Left lung (tissue), 4 donors: ENCODE measurements at regions not wholly inside any gene's neighbourhood (a gene's known extent, or its start where the extent isn't known, plus 50 kb on each side); places are given as distances from the start of the nearest gene placed in this dataset.

Experiments used
- ATAC-seq: fragments of 200-7000 bp; cut with Tn5 transposase; one replicate; pipeline ENCODE4 v1.9.1; 2020; ENCODE audit warnings: moderate library complexity
- DNase-seq, 4 donors: peaks; one replicate each; pipeline ENCODE4 v3.0.0-alpha.2; 2013 to 2020
- H3K27ac ChIP-seq, 2 donors: fragments of 200-600 bp; sonication (generic) in 1 of 2; one replicate each; pipeline versions ENCODE4 v1.5.0 to v1.8.0; 2020 to 2021
- H3K27me3 ChIP-seq, 2 donors: fragments of 200-600 bp; sonication (generic) in 1 of 2; one replicate each; pipeline versions ENCODE4 v1.5.0 to v1.8.0; 2020 to 2021
- H3K36me3 ChIP-seq, 2 donors: fragments of 200-600 bp; sonication (generic) in 1 of 2; one replicate each; pipeline versions ENCODE4 v1.5.0 to v1.8.0; 2020 to 2021
- H3K4me1 ChIP-seq, 2 donors: fragments of 200-600 bp; one replicate each; pipeline ENCODE4 v1.8.0; 2021
- H3K4me3 ChIP-seq, 2 donors: fragments of 200-600 bp; sonication (generic) in 1 of 2; one replicate each; pipeline versions ENCODE4 v1.5.0 to v1.8.0; 2020 to 2021; ENCODE audit warnings: mild to moderate bottlenecking in 1 of 2
- H3K9me3 ChIP-seq, 2 donors: fragments of 200-600 bp; sonication (generic) in 1 of 2; one replicate each; pipeline versions ENCODE4 v1.5.0 to v1.8.0; 2020 to 2021
- CTCF ChIP-seq, 2 donors: fragments of 200-600 bp; sonication (generic) in 1 of 2; IDR thresholded peaks; one replicate each; pipeline versions ENCODE4 v1.5.0 to v1.8.0; 2021; ENCODE audit warnings: antibody characterized with exemption in 2 of 2
- intact Hi-C, 2 donors: fragments of 100-400 bp; cut with DNase I; formaldehyde crosslinking; loops; one replicate each; pipeline versions ENCODE4 v1.11.2 to v1.14.2; 2022
- donor health status: DM: no; HTN: yes; CAD: no.
- donor health status: DM: no; HTN: no; CAD: no.

GRCh38 chr1:232894436-232894835 is 56.0 kb upstream of the NTPCR start:
- Histone ChIP-seq H3K4me3 (no peak overlapping the region), H3K9me3 (no peaks in the 10 kb centered on the region), H3K27me3 (no peaks in the 10 kb centered on the region), H3K27ac (no peak overlapping the region), H3K36me3 (no peaks in the 10 kb centered on the region), H3K4me1 (no peaks in the 10 kb centered on the region)
- intact Hi-C loops, result no loop called here
- TF ChIP-seq CTCF (IDR thresholded peaks at IDR 0.05), result no peak
- ATAC-seq (no peak), DNase-seq (no peak)

GRCh38 chr1:232897949-232898465 is 52.4 kb upstream of the NTPCR start:
- Histone ChIP-seq H3K27ac (no peak overlapping the region), H3K27me3 (no peaks in the 10 kb centered on the region), H3K9me3 (no peaks in the 10 kb centered on the region), H3K36me3 (no peaks in the 10 kb centered on the region), H3K4me1 (peaks cover 0 to 4% of the 10 kb centered on the region in 2 donors), H3K4me3 (no peak overlapping the region)
- intact Hi-C loops, result no loop called here
- DNase-seq (peak in 1 of 4 donors; percentile 48), ATAC-seq (no peak)
- TF ChIP-seq CTCF (IDR thresholded peaks at IDR 0.05), result no peak

GRCh38 chr1:232899268-232899667 is 51.1 kb upstream of the NTPCR start:
- TF ChIP-seq CTCF (IDR thresholded peaks at IDR 0.05), result no peak
- Histone ChIP-seq H3K36me3 (no peaks in the 10 kb centered on the region), H3K4me1 (peaks cover 0 to 4% of the 10 kb centered on the region in 2 donors), H3K9me3 (no peaks in the 10 kb centered on the region), H3K27me3 (no peaks in the 10 kb centered on the region), H3K4me3 (no peak overlapping the region), H3K27ac (no peak overlapping the region)
- no peak for ATAC-seq
- intact Hi-C loops, result no loop called here
- DNase-seq, result peak in 1 of 4 donors; percentile 44

- DNase-seq (no peak), ATAC-seq (no peak)
- intact Hi-C loops, result no loop called here
- no peak overlapping the region for H3K27ac ChIP-seq
- peaks cover 0 to 4% of the 10 kb centered on the region in 2 donors for H3K4me1 ChIP-seq
- H3K9me3 ChIP-seq, result no peaks in the 10 kb centered on the region
- H3K27me3 ChIP-seq, result no peaks in the 10 kb centered on the region
- TF ChIP-seq CTCF (IDR thresholded peaks at IDR 0.05), result no peak
- H3K4me3 ChIP-seq, result no peak overlapping the region
- H3K36me3 ChIP-seq, result no peaks in the 10 kb centered on the region
Measured at GRCh38 chr1:232899839-232900238, 50.6 kb upstream of the NTPCR start.
